Upper lobe of left lung (tissue), 4 donors: ENCODE measurements at regions not wholly inside any gene's neighbourhood (a gene's known extent, or its start where the extent isn't known, plus 50 kb on each side); places are given as distances from the start of the nearest gene placed in this dataset.
"Not testable (repeated sequence)": the region's sequence is repeated elsewhere in the genome, so short reads cannot be mapped to it uniquely, and the experiment has no call there.

ENCODE experiments used
- POLR2AphosphoS5 ChIP-seq, 2 donors: sonication (generic); formaldehyde crosslinking; IDR thresholded peaks; one replicate each; pipeline ENCODE4 v1.5.1; 2017; ENCODE audit warnings: antibody characterized with exemption in 2 of 2
- TF ChIP-seq, protein P1 (sequence below), 6 experiments: fragments of 450-650 bp in 4 of 6; fragments of 200-600 bp in 2 of 6; sonication (generic) in 2 of 6; IDR thresholded peaks; one replicate each; pipeline ENCODE4 v1.5.1; 2016 to 2019; ENCODE audit warnings: antibody characterized with exemption in 6 of 6

- TF ChIP-seq, protein P1, sequence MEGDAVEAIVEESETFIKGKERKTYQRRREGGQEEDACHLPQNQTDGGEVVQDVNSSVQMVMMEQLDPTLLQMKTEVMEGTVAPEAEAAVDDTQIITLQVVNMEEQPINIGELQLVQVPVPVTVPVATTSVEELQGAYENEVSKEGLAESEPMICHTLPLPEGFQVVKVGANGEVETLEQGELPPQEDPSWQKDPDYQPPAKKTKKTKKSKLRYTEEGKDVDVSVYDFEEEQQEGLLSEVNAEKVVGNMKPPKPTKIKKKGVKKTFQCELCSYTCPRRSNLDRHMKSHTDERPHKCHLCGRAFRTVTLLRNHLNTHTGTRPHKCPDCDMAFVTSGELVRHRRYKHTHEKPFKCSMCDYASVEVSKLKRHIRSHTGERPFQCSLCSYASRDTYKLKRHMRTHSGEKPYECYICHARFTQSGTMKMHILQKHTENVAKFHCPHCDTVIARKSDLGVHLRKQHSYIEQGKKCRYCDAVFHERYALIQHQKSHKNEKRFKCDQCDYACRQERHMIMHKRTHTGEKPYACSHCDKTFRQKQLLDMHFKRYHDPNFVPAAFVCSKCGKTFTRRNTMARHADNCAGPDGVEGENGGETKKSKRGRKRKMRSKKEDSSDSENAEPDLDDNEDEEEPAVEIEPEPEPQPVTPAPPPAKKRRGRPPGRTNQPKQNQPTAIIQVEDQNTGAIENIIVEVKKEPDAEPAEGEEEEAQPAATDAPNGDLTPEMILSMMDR (IDR thresholded peaks at IDR 0.05), result not testable (repeated sequence)
- not testable (repeated sequence) for TF ChIP-seq POLR2AphosphoS5 (IDR thresholded peaks at IDR 0.05)
Measured at GRCh38 chr3:11707084-11707483, 63.4 kb upstream of the VGLL4 start.
